B cell (primary cell): ENCODE measurements at regions not wholly inside any gene's neighbourhood (a gene's known extent, or its start where the extent isn't known, plus 50 kb on each side); places are given as distances from the start of the nearest gene placed in this dataset.

ENCODE experiments used
- ATAC-seq: fragments of 200-7000 bp; cut with Tn5 transposase; one replicate; pipeline ENCODE4 v1.10.0; 2021; ENCODE audit warnings: low read depth, mild to moderate bottlenecking, moderate number of reproducible peaks, moderate library complexity
- CTCF ChIA-PET: fragments of 350-600 bp; sonication (Branson Sonifier 250); formaldehyde crosslinking; loops from one replicate; lab custom pipeline; 2021; ENCODE audit warnings: antibody characterized with exemption, inconsistent platforms; lab: Charles Lee
- POLR2A ChIA-PET: fragments of 350-600 bp; sonication (Branson Sonifier 250); formaldehyde crosslinking; loops from one replicate; lab custom pipeline; 2021; ENCODE audit warnings: antibody characterized with exemption; lab: Charles Lee
- DNase-seq: peaks from one replicate; pipeline ENCODE4 v3.0.0; 2013
- H2AFZ ChIP-seq: 2 replicates; pipeline ENCODE4 v1.6.1; 2012; ENCODE audit warnings: mild to moderate bottlenecking, low read depth, low read length; ENCODE audit not compliant: insufficient read depth, poor library complexity, severe bottlenecking
- H3K27ac ChIP-seq, 2 donors: 1 replicate in 1 of 2; 2 replicates in 1 of 2; pipeline ENCODE4 v1.5.1; 2012 to 2013; ENCODE audit warnings: low read length in 2 of 2, mild to moderate bottlenecking in 2 of 2, moderate library complexity in 1 of 2
- H3K27me3 ChIP-seq, 4 experiments: fragments of 200-600 bp in 1 of 4; sonication (generic) in 1 of 4; replicated peaks in 1 of 4; 1 replicate in 2 of 4; 2 replicates in 2 of 4; pipeline versions ENCODE4 v1.6.1 to v1.7.0; 2013 to 2016; ENCODE audit warnings: low read length in 3 of 4, mild to moderate bottlenecking in 2 of 4, mixed read lengths in 1 of 4, moderate library complexity in 1 of 4; ENCODE audit not compliant: insufficient read depth in 4 of 4, control insufficient read depth in 3 of 4; ENCODE audit errors: control extremely low read depth in 1 of 4
- H3K36me3 ChIP-seq, 2 experiments: replicated peaks in 1 of 2; 1 replicate in 1 of 2; 2 replicates in 1 of 2; pipeline versions ENCODE4 v1.6.1 to v1.7.1; 2013; ENCODE audit warnings: low read length in 1 of 2; ENCODE audit not compliant: insufficient read depth in 2 of 2, control insufficient read depth in 1 of 2; ENCODE audit errors: control extremely low read depth in 1 of 2, extremely low read depth in 1 of 2
- H3K4me1 ChIP-seq, 2 donors: fragments of 200-600 bp in 1 of 2; sonication (generic) in 1 of 2; 1 replicate in 1 of 2; 2 replicates in 1 of 2; pipeline versions ENCODE4 v1.5.1 to v1.6.1; 2013 to 2017; ENCODE audit warnings: low read length in 2 of 2; ENCODE audit not compliant: control insufficient read depth in 2 of 2, insufficient read depth in 2 of 2
- H3K4me2 ChIP-seq: replicated peaks from 2 replicates; pipeline ENCODE3; 2012; ENCODE audit warnings: mild to moderate bottlenecking, low read depth, low read length; ENCODE audit not compliant: poor library complexity, severe bottlenecking
- H3K4me3 ChIP-seq, 5 experiments: fragments of 200-600 bp in 1 of 5; sonication (generic) in 1 of 5; 1 replicate in 3 of 5; 2 replicates in 2 of 5; pipeline versions ENCODE4 v1.5.1 to v1.7.0; 2011 to 2016; ENCODE audit warnings: low read length in 4 of 5, mild to moderate bottlenecking in 4 of 5, low read depth in 2 of 5, control low read depth in 1 of 5, moderate library complexity in 1 of 5; ENCODE audit not compliant: insufficient read depth in 1 of 5; ENCODE audit errors: control extremely low read depth in 1 of 5, extremely low read depth in 1 of 5
- H3K79me2 ChIP-seq: fragments of 200-600 bp; sonication (generic); one replicate; pipeline ENCODE4 v1.6.0; 2016; ENCODE audit warnings: low read length; ENCODE audit not compliant: control insufficient read depth, insufficient read depth
- H3K9ac ChIP-seq: fragments of 200-600 bp; sonication (generic); 2 replicates; pipeline ENCODE4 v1.6.1; 2017; ENCODE audit warnings: mild to moderate bottlenecking, low read length, moderate library complexity
- H3K9me3 ChIP-seq, 3 donors: one replicate each; pipeline versions ENCODE4 v1.6.1 to v1.7.1; 2013; ENCODE audit warnings: low read length in 2 of 3; ENCODE audit not compliant: control insufficient read depth in 2 of 3, insufficient read depth in 1 of 3; ENCODE audit errors: control extremely low read depth in 1 of 3
- H4K20me1 ChIP-seq: 2 replicates; pipeline ENCODE4 v1.6.0; 2012; ENCODE audit warnings: mild to moderate bottlenecking, low read length; ENCODE audit not compliant: insufficient read depth, control insufficient read depth, poor library complexity, severe bottlenecking
- H3K27ac Mint-ChIP-seq: one replicate; pipeline ENCODE4 v1.8.0; 2021; ENCODE audit warnings: mixed read lengths
- H3K27me3 Mint-ChIP-seq: one replicate; pipeline ENCODE4 v1.8.0; 2021; ENCODE audit warnings: mixed read lengths
- H3K4me1 Mint-ChIP-seq: one replicate; pipeline ENCODE4 v1.8.0; 2021; ENCODE audit warnings: mixed read lengths
- H3K4me3 Mint-ChIP-seq: one replicate; pipeline ENCODE4 v1.8.0; 2021; ENCODE audit warnings: mixed read lengths
- H3K9me3 Mint-ChIP-seq: one replicate; pipeline ENCODE4 v1.8.0; 2022; ENCODE audit warnings: mixed read lengths; ENCODE audit not compliant: insufficient read depth
- CTCF ChIP-seq: fragments of 200-600 bp; IDR thresholded peaks from one replicate; pipeline ENCODE4 v1.8.0; 2022; ENCODE audit warnings: antibody characterized with exemption, mild to moderate bottlenecking
- EZH2 ChIP-seq: IDR thresholded peaks from 2 replicates; pipeline ENCODE4 v1.6.1; 2012; ENCODE audit warnings: borderline replicate concordance, low read depth, mild to moderate bottlenecking, moderate library complexity, low read length; ENCODE audit not compliant: insufficient read depth, poor library complexity, severe bottlenecking
- WGBS: methylation state at CpG from one replicate; pipeline ENCODE4 v1.1.5; 2013; ENCODE audit warnings: missing lambda C conversion rate; ENCODE audit not compliant: insufficient coverage; 5-methylcytosine and 5-hydroxymethylcytosine counted together
- intact Hi-C: fragments of 100-400 bp; cut with micrococcal nuclease; formaldehyde crosslinking; loops from one replicate; pipeline ENCODE4 v1.10.0; 2022

GRCh38 chr5:2459251-2459650 lies 292.2 kb downstream of the IRX2 start:
- H3K4me2 ChIP-seq: no peak overlapping the region
- H3K36me3 ChIP-seq: no peaks in the 10 kb centered on the region
- H3K9ac ChIP-seq: no peak overlapping the region
- H4K20me1 ChIP-seq: no peaks in the 10 kb centered on the region
- WGBS: 17% methylated on average over 1 of the region's 2 CpGs
- CTCF ChIA-PET: no interaction called here
- H3K4me1 ChIP-seq: no peaks in the 10 kb centered on the region
- Mint-ChIP-seq H3K27ac (no peak overlapping the region), H3K4me3 (no peak overlapping the region), H3K4me1 (no peaks in the 10 kb centered on the region), H3K27me3 (no peaks in the 10 kb centered on the region), H3K9me3 (peaks cover 3% of the 10 kb centered on the region)
- no peak overlapping the region for H3K27ac ChIP-seq
- POLR2A ChIA-PET: no interaction called here
- H2AFZ ChIP-seq: no peak overlapping the region
- no peaks in the 10 kb centered on the region for H3K79me2 ChIP-seq
- intact Hi-C loops: no loop called here
- H3K9me3 ChIP-seq: peaks cover 0 to 18% (median 0%) of the 10 kb centered on the region in 3 donors
- no peaks in the 10 kb centered on the region for H3K27me3 ChIP-seq
- no peak overlapping the region for H3K4me3 ChIP-seq
- no peak for DNase-seq
- TF ChIP-seq EZH2: no peak
- TF ChIP-seq CTCF: no peak
- ATAC-seq: no peak

DNA sequence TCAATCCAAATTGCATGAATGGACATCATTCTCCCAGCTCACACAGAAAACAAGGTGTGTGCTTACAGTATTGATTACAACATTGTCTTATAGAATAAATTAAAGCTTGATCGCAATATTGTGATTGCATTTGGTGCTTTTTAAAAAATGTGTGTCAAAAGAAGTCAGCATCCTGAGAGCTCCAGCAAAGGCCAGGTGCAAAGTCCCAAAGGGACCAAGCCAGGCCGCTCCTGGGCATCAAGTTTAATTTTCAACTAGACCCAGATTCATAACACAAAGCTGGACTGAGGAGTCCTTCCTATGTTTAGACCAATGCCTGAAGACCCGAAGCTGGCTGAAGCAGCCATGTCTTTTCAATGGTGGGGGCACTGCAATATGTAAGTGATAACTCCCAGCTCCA lies 295.6 kb downstream of the IRX2 start:
- no peaks in the 10 kb centered on the region for H3K27me3 Mint-ChIP-seq
- no peak overlapping the region for H3K4me3 Mint-ChIP-seq
- no peaks in the 10 kb centered on the region for H3K79me2 ChIP-seq
- TF ChIP-seq EZH2 (no peak), CTCF (no peak)
- ChIA-PET POLR2A (no interaction called here), CTCF (no interaction called here)
- 63% methylated on average over 1 of the region's 3 CpGs for WGBS
- H3K27ac ChIP-seq: no peak overlapping the region
- no peak overlapping the region for H3K4me2 ChIP-seq
- peaks cover 2% of the 10 kb centered on the region for H3K9me3 Mint-ChIP-seq
- no peak overlapping the region for H3K27ac Mint-ChIP-seq
- H3K9ac ChIP-seq: no peak overlapping the region
- H3K9me3 ChIP-seq: peaks cover 0 to 4% (median 0%) of the 10 kb centered on the region in 3 donors
- no peak for ATAC-seq
- no peaks in the 10 kb centered on the region for H3K4me1 Mint-ChIP-seq
- no peaks in the 10 kb centered on the region for H3K36me3 ChIP-seq
- DNase-seq: no peak
- no peak overlapping the region for H3K4me3 ChIP-seq
- intact Hi-C loops: no loop called here
- H3K4me1 ChIP-seq: no peaks in the 10 kb centered on the region
- no peak overlapping the region for H2AFZ ChIP-seq
- H3K27me3 ChIP-seq: no peaks in the 10 kb centered on the region
- H4K20me1 ChIP-seq: no peaks in the 10 kb centered on the region
